HG03432 (cell line): ENCODE measurements at regions not wholly inside any gene's neighbourhood (a gene's known extent, or its start where the extent isn't known, plus 50 kb on each side); places are given as distances from the start of the nearest gene placed in this dataset.
"Not testable (repeated sequence)": the region's sequence is repeated elsewhere in the genome, so short reads cannot be mapped to it uniquely, and the experiment has no call there.

ENCODE experiments used
- ATAC-seq: cut with Tn5 transposase; IDR thresholded peaks from one replicate; pipeline ENCODE4 v1.9.1; 2021; ENCODE audit warnings: mild to moderate bottlenecking, moderate library complexity; ENCODE audit not compliant: unreplicated experiment

- ATAC-seq, result no peak
Observed at GRCh38 chr11:133653336-133653735, 121.0 kb upstream of the OPCML start.

DNA sequence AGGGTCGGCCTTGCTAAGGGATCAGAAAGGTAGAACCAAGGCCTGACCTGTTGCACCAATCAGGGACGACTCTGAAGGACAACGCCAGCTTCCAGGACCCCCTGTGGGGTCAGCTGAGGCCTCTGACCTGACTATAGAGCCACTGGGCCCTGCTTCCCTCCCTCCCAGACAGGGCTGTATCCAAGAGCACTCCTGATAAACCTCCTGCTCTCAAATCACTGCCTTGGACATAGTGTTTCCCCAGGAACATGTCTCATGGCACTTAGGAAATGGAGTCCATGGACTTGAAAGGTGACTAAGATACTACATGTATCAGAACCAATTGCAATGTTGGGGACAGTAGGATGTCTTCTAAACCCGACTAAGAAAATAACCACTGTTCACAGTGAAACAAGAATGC is 117.8 kb upstream of the OPCML start:
- ATAC-seq, result no peak

DNA sequence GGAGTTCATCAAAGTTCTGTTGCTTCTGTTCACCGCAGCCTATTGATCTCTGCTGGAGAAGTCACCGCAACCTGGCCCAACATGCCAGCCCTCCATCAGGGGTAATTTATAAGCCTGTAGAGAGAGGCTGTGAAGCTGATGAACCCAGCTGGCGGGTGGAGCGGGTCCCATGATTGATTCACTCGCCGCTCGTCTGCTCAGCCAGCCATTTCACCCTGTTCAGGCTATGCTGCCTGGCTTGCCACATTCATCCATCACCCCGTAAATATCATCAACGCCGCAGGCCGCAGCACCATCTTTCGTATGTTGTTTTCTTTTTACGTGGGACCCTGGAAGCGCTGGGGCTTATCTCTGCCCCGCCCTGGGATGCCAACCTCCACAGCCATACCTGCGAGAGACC is 116.7 kb upstream of the OPCML start:
- ATAC-seq, result no peak

DNA sequence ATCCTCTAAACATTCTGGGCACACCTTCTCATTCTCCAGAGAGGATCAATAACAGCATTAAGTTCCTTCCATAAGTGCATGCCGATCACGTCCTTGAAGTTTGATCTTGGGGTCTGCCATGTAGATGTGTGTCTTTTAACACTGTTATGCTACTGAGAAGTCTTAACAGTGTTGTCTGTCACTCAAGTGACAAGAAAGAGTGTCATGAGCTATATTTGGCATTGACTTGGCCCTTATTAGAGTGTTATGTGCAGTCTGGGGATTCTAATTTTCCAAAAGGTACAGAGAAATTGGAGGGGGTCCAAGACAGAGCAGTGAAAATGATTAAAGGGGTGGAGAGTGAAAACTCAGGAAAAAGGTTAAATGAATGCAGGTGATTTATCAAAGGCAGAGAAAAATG is 107.1 kb upstream of the OPCML start:
- no peak for ATAC-seq

GRCh38 chr11:133638921-133639320 is 106.6 kb upstream of the OPCML start:
- no peak for ATAC-seq

DNA sequence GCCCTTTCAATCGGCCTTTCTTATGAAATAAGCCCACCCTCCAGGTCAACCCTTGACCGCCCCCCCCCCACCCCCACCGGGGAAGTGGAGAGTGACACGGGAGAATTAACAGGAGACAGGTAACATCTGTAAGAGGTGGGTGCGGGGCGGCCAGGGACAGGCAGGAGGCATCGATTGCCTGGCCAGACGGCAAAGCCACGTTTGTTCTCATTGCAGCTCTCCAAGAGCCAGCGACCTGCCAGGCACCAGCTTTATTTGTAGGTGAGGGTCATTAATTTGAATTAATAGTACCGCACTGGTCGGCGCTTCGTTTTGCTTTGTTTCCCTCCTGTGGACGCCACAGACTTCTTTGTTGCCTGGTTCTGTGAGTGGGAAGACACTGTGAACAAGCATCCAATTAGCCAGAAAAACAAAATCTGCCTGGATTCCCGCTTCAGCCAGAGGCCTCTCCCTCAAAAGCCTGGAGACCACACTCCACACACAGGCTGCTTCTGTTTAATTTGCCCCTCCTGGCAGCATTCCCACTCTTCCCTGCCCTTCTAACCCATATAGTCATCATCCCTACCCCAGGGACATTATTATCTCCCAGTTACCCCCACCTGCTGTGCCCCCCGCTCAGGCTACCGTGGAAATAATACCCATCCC is 104.5 kb upstream of the OPCML start:
- no peak for ATAC-seq

- ATAC-seq, result no peak
Observed at GRCh38 chr11:133635244-133635739, 103.0 kb upstream of the OPCML start.

- not testable (repeated sequence) for ATAC-seq
Observed at GRCh38 chr11:133628371-133628770, 96.1 kb upstream of the OPCML start.

DNA sequence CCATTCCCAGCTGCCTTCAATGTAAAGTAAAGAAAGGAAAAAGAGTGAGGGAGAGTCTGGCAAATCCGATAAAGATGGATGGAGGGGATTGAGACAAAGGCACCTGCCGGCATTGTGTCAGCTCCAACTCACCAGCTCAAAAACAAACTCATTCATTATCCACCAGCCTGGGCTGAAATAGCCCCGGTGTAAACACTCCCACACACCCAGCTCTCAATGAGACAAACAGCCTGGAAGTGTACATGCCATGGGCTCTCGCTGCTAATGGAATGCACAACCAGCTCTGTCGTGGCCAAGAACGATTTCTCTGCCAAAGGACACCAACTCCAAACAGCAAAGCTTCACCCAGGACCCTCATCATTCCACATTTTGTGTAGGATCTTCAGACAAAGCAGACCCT is 89.3 kb upstream of the OPCML start:
- ATAC-seq, result no peak

- ATAC-seq, result no peak
Observed at GRCh38 chr11:133619973-133620372, 87.7 kb upstream of the OPCML start.

DNA sequence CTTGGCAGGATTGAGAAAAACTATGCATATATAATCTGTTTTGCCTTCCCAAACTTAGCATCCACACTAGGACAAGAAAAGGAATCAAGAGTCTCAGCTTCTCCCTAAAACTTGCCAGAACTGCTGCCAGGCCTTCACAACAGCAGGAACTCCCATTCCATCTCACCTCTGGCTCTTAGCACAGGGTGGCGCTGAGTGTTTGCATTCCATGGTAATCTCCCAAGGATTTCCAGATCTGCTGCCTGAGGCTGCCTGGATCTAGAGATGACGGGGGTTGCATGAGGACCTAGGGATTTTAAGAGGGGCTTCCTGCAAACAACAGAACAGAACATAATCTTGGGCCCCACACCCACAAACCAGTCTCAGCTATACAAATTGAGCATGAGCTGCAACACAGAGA is 87.1 kb upstream of the OPCML start:
- no peak for ATAC-seq

DNA sequence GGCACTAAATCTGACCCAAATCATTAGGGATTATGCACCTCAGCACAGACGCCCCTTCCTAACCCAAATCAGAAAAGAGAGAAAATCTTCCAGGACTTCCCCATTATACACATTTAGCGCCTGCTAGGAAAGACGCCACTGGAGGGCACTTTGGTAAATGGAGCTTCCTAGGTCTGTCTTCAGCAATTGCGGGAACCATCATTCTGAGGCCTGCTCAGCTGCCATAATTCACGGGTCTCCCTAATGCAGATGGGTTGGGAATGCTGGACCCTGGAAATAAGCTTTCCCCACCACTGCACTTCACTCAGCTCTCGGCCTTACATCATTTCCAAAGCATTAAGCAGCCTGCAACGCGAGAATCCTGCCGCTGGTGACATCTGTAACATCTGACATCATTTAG is 86.2 kb upstream of the OPCML start:
- no peak for ATAC-seq

GRCh38 chr11:133608496-133608895 is 76.2 kb upstream of the OPCML start:
- ATAC-seq, result no peak

- no peak for ATAC-seq
Observed at GRCh38 chr11:133606124-133606523, 73.8 kb upstream of the OPCML start.

DNA sequence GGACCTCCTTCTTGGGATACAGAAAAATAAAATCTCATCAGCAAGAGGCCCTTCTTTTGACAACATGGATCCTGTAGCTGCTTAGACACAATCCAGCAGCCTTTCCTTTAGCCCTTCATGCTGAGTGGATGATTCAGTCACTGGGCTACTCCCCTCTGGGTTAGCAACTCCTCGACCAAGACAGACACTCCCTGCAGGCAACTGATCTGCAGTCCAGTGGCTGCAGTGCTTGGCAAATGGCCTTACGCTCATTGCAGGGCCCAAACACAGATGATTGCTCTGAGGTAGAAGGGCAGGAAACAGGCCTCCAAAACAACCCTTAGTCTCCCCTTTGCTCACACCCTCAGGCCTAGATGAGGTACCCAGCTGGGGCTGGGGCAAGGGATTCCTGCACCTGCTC is 73.2 kb upstream of the OPCML start:
- no peak for ATAC-seq

DNA sequence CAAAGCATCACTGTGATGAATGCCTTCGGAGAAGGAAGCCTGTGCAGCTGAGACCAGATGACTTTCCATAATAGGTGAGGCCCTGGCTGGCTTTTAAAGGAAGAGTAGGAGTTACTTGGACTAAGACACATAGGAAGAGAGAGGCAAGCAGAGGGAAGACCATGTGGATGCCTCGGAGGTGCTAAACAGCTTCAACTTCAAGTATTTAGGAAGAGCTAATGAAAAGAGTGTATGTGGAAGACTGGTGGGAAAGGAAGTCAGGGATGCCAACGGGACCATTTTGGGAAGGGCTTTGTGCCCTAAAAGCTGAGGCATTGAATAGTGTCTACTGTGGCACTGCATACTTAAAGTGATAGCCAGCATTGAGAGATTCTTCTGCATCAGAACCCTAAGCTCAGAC is 69.3 kb upstream of the OPCML start:
- no peak for ATAC-seq

DNA sequence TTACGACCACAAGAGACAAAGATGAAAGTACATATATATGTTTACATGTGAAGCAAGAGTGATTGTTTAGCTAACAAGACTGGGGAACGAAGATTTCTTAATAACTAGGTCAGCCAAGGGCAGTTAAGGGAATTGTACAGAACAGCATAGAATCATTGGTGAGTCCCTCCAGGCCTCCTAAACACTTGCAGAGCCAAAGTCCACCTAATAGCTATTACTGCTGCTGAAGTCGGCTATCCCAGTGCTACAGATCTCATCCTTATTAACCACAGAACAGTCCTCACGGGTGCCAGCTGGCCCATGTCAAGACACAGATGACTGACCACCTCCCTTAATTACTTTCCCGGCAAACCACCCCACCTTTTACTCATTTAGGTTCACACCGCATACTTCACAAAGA is 68.5 kb upstream of the OPCML start:
- no peak for ATAC-seq

- no peak for ATAC-seq
Observed at GRCh38 chr11:133600306-133600705, 68.0 kb upstream of the OPCML start.

DNA sequence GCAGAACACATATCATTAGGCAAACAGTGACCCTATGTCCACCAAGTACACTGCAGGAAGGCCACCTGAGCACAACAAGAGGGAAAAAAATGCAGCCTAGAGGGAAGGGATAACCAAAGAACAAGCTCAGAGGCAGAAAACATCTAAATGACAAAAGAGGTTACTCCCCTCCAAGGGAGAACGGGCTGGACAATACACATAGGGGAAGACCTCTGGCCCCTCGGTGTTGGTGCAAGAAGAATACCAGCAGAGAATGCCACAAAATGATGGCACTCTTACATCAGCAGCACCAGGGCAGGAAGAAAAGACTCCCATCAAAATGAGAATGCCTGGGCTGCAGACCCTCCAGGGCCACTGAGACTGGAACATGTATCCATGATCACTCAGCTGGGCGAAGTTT is 66.6 kb upstream of the OPCML start:
- ATAC-seq, result no peak

DNA sequence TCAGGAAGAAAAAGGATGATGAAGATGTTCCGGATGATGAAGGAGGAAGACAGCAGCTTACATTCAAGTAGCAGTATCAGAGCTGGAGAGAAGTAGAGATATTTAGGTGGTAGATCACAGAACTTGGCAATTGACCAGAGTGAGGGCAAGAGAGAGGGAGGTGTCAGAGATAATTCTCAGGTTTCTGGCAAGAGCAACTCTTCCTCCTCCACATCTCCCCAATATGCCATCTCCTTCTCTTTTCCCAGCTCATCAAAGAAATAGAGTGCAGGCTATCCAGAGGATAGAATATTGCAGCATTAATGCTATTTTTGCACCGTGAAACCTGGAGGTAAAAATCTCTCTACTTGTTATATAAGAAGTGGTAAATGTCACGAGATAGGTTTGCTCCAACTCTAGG is 64.9 kb upstream of the OPCML start:
- no peak for ATAC-seq

- ATAC-seq, result no peak
Observed at GRCh38 chr11:133595998-133596590, 63.8 kb upstream of the OPCML start.

- ATAC-seq, result no peak
Observed at GRCh38 chr11:133593036-133593435, 60.7 kb upstream of the OPCML start.
